HL-60 (cell line): ENCODE measurements at regions not wholly inside any gene's neighbourhood (a gene's known extent, or its start where the extent isn't known, plus 50 kb on each side); places are given as distances from the start of the nearest gene placed in this dataset.

Experiments used
- CTCF ChIP-seq: IDR thresholded peaks from one replicate; pipeline ENCODE4 v1.5.1; 2011; ENCODE audit warnings: low read length, control low read depth, inconsistent platforms; ENCODE audit not compliant: insufficient read depth
- GABPA ChIP-seq: IDR thresholded peaks from 2 replicates; pipeline ENCODE4 v1.6.1; 2012; ENCODE audit warnings: low read depth
- POLR2AphosphoS5 ChIP-seq: IDR thresholded peaks from 2 replicates; pipeline ENCODE4 v1.6.1; 2012; ENCODE audit warnings: low read depth

DNA sequence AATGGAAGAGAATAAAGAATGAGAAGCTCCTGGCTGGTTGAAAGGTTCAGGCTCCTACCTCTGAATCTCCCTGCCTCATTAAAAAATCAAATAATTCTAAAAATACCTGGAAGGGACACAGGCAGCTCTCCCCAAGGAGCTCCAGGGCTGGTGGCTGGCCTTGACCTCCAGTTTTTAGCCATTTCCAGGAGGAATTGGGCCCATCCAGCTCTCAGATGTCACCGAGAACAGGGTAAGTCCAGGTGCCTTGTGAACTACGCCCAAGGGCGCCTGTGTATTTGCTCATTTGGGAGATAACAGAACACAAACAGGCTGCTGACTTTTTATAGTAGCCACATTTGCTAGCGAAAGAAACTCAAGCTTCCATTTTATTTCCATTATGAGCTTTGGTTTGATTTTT, 321.0 kb upstream of the C1orf174 start:
- TF ChIP-seq CTCF: no peak
- TF ChIP-seq POLR2AphosphoS5: no peak
- no peak for TF ChIP-seq GABPA
